ENCODE measurements at regions not wholly inside any gene's neighbourhood (a gene's known extent, or its start where the extent isn't known, plus 50 kb on each side); places are given as distances from the start of the nearest gene placed in this dataset.

DNA sequence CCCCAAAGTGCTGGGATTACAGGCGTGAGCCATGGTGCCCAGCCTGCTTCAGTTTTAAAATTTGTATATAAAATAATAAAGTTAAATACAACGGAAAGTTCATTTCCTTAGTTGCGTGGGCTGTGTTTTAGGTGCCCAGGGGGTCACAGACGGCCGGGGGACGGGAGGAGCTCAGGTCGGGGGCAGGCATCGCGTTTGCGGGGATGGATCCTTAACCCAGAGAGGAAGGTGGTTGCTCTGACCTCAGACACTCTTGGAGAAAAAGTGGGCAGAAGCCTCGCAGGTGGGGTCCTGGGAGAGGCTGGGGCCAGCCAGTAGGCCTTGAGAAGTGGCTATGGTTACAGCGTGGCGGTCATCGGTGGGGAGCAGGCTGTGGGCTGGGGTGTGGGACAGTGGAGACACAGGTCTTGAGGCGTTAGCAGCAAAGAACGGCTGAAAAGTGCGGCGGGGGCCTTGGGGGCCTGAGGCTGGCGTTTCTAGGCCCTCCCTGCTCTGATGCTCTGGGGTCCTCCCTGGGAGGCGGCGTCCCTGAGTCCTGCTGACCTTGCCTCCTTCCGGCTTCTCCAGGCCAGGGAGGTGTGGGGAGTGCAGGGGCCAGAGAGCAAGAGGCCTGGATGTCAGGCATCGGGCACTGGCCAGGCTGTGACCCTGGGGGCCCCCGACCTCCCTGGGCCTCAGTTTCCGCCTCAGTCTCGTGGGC is 54.4 kb downstream of the UNCX start:
- no peak for DNase-seq (ENCODE audit: low read depth in 4 of 4, low spot score in 3 of 4)

DNA sequence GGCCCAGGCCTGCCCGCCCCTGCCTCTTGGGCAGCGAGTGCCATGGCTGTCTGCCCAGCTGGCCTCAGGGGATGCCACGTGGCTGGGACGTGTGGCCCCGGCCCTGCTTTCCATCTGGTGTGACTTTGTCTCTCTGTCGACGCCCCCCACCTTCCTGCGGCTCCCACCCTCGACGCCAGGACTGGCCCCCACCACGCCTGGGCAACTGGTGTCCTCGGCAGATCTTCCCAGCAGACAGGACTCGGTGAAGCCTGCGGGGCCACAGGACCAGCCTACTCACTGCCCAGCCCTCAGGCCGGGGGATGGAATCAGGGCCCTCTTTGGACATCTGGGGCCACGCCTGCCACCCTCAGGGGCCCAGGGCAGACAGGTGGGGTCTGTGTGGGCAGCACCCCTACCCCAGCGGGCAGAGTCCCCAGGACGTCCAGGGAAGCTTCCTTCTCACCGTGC is 55.1 kb downstream of the UNCX start:
- DNase-seq (ENCODE audit: low read depth in 4 of 4, low spot score in 3 of 4) = no peak

DNA sequence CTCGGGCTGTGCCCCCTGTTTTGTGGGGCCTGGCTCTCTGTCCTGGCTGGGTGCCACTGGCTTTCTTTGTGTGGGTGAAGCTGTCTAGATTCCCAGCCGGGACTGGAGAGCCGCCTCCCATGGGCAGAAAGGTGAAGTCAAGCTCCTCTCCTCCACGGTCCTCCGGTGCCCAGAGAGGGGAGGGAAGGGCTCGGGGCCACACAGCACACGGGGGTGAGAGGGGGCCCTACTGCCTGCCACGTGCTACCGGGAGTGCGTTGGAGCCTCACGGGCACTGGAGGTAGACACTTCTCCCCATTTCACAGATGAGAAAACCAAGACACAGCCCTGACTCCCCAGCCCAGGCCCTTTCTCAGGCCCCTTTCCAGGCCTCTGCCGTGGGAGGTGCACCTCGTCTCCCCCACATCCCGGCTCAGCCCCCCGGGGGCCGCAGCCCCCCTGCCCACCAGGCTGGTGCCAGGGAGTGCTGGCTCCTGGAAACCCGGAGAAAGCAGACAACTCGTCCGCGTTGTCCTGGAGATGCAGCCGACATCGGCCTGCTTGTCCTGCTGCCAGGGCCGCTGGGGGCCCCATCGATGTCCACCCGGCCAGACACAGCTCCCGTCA is 55.8 kb downstream of the UNCX start:
- no peak for DNase-seq (ENCODE audit: low read depth in 4 of 4, low spot score in 3 of 4)

DNA sequence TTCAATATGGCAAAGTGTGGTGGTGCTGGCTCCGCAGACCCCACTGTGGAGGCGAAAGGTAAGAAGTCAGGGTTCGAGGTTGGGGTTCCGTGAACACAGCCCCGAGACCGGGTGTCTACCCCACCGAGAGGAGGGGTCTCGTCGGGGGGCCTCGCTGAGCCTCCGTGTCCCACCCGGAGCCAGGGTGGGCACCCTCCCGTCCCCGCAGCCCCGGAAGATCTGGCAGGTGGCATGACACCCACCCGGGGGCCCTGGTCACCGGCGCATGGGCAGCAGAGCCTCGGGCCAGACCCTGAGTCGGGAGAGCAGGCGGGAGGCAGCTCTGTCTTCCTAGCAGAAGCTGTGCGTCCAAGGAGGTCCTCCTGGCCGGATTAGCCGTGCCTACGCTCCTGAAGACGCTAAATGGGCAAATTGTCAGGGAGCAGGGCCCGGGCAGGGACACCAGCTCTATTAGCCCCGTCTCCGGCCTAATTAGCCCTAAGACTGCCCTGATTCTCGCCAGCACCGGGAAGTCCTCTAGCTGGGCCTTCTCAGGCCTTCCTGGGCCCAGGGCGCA is 56.4 kb downstream of the UNCX start:
- no peak for DNase-seq (ENCODE audit: low read depth in 4 of 4, low spot score in 3 of 4)

DNA sequence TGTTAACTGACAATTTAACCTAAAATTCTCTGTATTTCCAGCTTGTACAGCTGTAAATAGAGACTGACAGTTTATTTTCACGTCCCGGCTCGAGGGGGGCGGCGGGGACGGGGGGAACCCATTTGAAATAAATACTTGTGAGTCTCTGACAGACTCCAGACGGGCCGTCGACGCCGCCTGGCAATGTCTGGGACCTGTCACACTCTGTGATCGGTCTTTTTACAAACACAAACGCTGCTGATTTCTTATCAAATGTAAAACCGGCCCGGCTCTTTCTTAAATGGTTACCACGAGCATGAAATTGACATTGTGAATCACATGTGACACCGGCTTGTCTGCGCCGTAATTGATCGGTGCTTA is 57.0 kb downstream of the UNCX start:
- DNase-seq (ENCODE audit: low read depth in 4 of 4, low spot score in 3 of 4) = no peak

DNA sequence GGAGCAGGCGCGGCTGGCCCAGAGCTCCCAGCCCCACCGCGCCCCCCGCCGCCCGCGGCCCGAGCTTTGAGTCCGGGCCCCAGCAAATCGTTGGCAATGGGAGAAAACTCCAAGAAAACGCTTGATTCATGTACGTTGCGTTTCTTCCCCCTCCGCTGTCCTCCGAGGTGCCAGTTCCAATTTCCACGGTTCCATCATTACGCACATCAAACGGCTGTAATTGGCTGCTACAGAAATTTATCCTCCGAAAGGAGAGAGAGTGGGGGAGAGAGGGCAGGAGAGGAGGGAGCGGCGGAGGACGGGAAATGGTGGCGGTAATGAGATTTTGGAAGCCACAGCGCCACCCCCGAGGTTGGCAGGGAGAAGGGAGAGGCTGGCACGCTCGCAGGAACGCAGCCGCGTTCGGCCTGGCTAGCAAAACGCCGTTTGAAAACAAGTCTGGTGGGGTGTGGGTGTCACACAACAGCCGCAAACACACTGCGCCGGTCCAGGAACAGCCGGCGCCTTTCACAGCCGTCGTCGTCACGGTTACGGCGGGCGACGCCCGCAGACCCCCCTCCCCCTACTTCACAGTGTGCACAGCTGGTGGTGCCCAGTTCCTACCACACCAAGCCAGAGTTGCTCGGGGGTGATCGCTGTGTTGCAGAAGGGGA is 57.5 kb downstream of the UNCX start:
- DNase-seq (ENCODE audit: low read depth in 4 of 4, low spot score in 3 of 4) = peak in 2 of 4 donors; percentile 41

- no peak for DNase-seq (ENCODE audit: low read depth in 4 of 4, low spot score in 3 of 4)
Observed at GRCh38 chr7:1290679-1291356, 58.1 kb downstream of the UNCX start.

GRCh38 chr7:1291357-1291689 is 58.7 kb downstream of the UNCX start:
- DNase-seq (ENCODE audit: low read depth in 4 of 4, low spot score in 3 of 4) = no peak

GRCh38 chr7:1291845-1292765 is 59.4 kb downstream of the UNCX start:
- DNase-seq (ENCODE audit: low read depth in 4 of 4, low spot score in 3 of 4) = no peak

- DNase-seq (ENCODE audit: low read depth in 4 of 4, low spot score in 3 of 4) = no peak
Observed at GRCh38 chr7:1292972-1293830, 60.5 kb downstream of the UNCX start.

GRCh38 chr7:1293950-1294411 is 61.3 kb downstream of the UNCX start:
- DNase-seq (ENCODE audit: low read depth in 4 of 4, low spot score in 3 of 4) = no peak

DNA sequence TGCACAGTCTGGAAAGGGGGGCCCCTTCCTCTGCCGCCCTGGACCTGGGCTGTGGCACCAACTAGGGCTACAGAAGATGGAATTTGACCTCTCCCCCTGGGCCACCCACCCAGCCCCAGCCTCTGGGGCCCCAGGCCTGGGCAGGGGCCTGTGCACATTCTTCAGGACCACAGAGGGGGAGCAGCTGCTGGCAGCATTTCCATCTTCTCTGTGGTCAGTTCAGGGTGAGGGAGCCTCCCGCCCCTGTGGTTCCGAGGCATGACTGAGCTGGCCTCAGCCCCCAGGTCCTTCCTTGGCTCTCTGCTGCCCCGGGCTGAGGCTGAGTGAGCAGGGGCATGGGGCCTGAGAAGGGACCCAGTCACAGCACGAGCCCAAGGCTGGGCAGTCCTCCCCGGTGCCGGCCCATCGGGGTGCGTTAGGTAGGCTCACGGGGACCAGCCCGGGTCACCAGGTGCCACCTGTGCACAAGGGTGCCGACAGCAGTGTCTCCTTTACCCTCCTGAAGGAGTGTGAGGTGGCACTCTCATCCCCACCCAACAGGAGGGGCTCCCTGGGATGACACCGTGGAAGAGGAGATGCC is 63.2 kb downstream of the UNCX start:
- no peak for DNase-seq (ENCODE audit: low read depth in 4 of 4, low spot score in 3 of 4)

- peak in 3 of 4 donors; percentile 43 to 72 (median 52) for DNase-seq (ENCODE audit: low read depth in 4 of 4, low spot score in 3 of 4)
Observed at GRCh38 chr7:1296356-1296981, 63.8 kb downstream of the UNCX start.

GRCh38 chr7:1297017-1297960 is 64.6 kb downstream of the UNCX start:
- DNase-seq (ENCODE audit: low read depth in 4 of 4, low spot score in 3 of 4) = no peak

DNA sequence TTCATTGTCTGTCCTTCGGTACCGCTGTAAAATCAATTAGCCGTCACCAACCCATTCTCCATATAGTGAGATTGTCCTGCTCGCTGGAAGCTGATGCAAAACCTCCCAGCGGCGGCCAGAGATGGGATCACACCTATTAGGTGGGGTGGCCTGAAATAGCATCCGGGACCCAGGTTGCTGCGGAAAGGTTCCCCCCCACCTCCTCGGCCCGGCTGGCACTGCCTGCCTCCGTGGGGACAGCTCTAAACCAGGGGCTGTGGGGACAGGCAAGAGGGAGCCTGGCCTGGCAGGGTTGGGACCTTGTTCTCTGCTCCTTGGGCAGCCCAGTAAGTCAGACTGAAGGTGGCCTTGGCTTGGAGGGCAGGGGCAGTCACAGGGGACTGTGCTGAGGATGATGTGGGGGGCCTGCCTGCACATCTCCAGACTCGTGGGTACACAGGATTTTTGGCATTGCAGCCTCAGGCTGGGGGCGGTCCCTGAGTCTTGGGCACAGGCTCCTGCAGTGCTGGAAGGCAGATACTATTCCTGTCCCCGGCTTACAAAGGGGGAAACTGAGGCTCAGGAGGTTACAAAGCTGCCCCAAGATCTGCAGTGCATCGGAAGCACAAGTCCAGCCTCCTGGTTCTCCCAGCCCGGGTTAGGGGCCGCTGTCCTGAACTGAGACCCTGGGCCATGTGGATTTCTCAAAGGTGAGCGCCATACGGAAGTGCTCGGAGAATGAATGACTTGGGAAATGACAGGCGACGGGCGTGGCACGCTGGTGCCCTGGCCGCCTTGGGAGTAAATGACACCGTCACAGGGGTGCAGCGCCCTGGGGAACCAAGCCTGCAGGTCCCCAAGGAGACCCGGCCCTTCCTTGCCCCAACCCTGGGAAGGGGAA is 65.6 kb downstream of the UNCX start:
- DNase-seq (ENCODE audit: low read depth in 4 of 4, low spot score in 3 of 4) = no peak

Data from left renal pelvis (tissue), 4 donors.